H9 (cell line): ENCODE measurements at regions not wholly inside any gene's neighbourhood (a gene's known extent, or its start where the extent isn't known, plus 50 kb on each side); places are given as distances from the start of the nearest gene placed in this dataset.
A peak's percentile ranks its signal among the peaks of the same experiment; 100 is the strongest.

Experiments
- DNase-seq: peaks from one replicate; pipeline ENCODE4 v3.0.0-alpha.2; 2017
- H2AFZ ChIP-seq: one replicate; pipeline ENCODE4 v1.6.1; 2013; ENCODE audit warnings: mild to moderate bottlenecking, low read length, control low read depth, moderate library complexity
- H2AK5ac ChIP-seq: 2 replicates; pipeline ENCODE4 v1.6.1; 2013; ENCODE audit warnings: low read length, control low read depth, mixed read lengths; ENCODE audit not compliant: insufficient read length
- H2BK120ac ChIP-seq: one replicate; pipeline ENCODE4 v1.6.1; 2013; ENCODE audit warnings: low read depth, mild to moderate bottlenecking, low read length, control low read depth, inconsistent platforms; ENCODE audit not compliant: poor library complexity, severe bottlenecking
- H2BK12ac ChIP-seq: 2 replicates; pipeline ENCODE4 v1.6.1; 2013; ENCODE audit warnings: low read length, control low read depth, mixed read lengths, low read depth; ENCODE audit not compliant: insufficient read length
- H2BK15ac ChIP-seq: 2 replicates; pipeline ENCODE4 v1.6.1; 2013; ENCODE audit warnings: low read depth, low read length, control low read depth
- H2BK20ac ChIP-seq: one replicate; pipeline ENCODE4 v1.6.1; 2013; ENCODE audit warnings: low read depth, mild to moderate bottlenecking, low read length, control low read depth, inconsistent platforms; ENCODE audit not compliant: poor library complexity, severe bottlenecking
- H2BK5ac ChIP-seq: 2 replicates; pipeline ENCODE4 v1.6.1; 2013; ENCODE audit warnings: low read length, control low read depth, mixed read lengths; ENCODE audit not compliant: insufficient read length
- H3K14ac ChIP-seq: 2 replicates; pipeline ENCODE4 v1.6.1; 2013; ENCODE audit warnings: low read length, control low read depth; ENCODE audit not compliant: insufficient read depth
- H3K18ac ChIP-seq: 2 replicates; pipeline ENCODE4 v1.6.1; 2013; ENCODE audit warnings: low read depth, mild to moderate bottlenecking, mixed read lengths, low read length, control low read depth; ENCODE audit not compliant: insufficient read length
- H3K23ac ChIP-seq: 2 replicates; pipeline ENCODE4 v1.6.1; 2013; ENCODE audit warnings: low read length, control low read depth, mixed read lengths, low read depth; ENCODE audit not compliant: insufficient read length
- H3K23me2 ChIP-seq: 2 replicates; pipeline ENCODE4 v1.6.1; 2013; ENCODE audit warnings: low read depth, mild to moderate bottlenecking, mixed read lengths, low read length, control low read depth; ENCODE audit not compliant: insufficient read length, poor library complexity, severe bottlenecking
- H3K27ac ChIP-seq: 2 replicates; pipeline ENCODE4 v1.5.1; 2013; ENCODE audit warnings: low read length, control low read depth, mixed read lengths, low read depth; ENCODE audit not compliant: insufficient read length
- H3K27me3 ChIP-seq: 2 replicates; pipeline ENCODE4 v1.6.1; 2013; ENCODE audit warnings: low read length, control low read depth, inconsistent platforms; ENCODE audit not compliant: insufficient read depth
- H3K4ac ChIP-seq: 2 replicates; pipeline ENCODE4 v1.6.1; 2013; ENCODE audit warnings: low read depth, mild to moderate bottlenecking, control low read depth, inconsistent platforms, low read length, moderate library complexity
- H3K4me1 ChIP-seq: 2 replicates; pipeline ENCODE4 v1.6.1; 2013; ENCODE audit warnings: low read length, control low read depth, inconsistent platforms; ENCODE audit not compliant: insufficient read depth
- H3K4me2 ChIP-seq: 2 replicates; pipeline ENCODE4 v1.6.1; 2013; ENCODE audit warnings: low read length, control low read depth, mixed read lengths; ENCODE audit not compliant: insufficient read length, insufficient read depth
- H3K56ac ChIP-seq: 2 replicates; pipeline ENCODE4 v1.6.1; 2013; ENCODE audit warnings: low read depth, mild to moderate bottlenecking, mixed read lengths, low read length, control low read depth; ENCODE audit not compliant: insufficient read length
- H3K79me1 ChIP-seq: 2 replicates; pipeline ENCODE4 v1.6.1; 2013; ENCODE audit warnings: low read depth, mild to moderate bottlenecking, moderate library complexity, low read length, control low read depth, inconsistent platforms; ENCODE audit not compliant: insufficient read depth, poor library complexity, severe bottlenecking
- H3K79me2 ChIP-seq: 2 replicates; pipeline ENCODE4 v1.6.1; 2013; ENCODE audit warnings: low read length, control low read depth, inconsistent platforms; ENCODE audit not compliant: insufficient read depth
- H3K9ac ChIP-seq: 2 replicates; pipeline ENCODE4 v1.6.1; 2013; ENCODE audit warnings: low read length, control low read depth, mixed read lengths; ENCODE audit not compliant: insufficient read length; ENCODE audit errors: extremely low read depth
- H3K9me3 ChIP-seq: one replicate; pipeline ENCODE4 v1.6.1; 2013; ENCODE audit warnings: low read depth, low read length, inconsistent platforms; ENCODE audit not compliant: control insufficient read depth
- H3T11ph ChIP-seq: one replicate; pipeline ENCODE4 v1.6.1; 2013; ENCODE audit warnings: mild to moderate bottlenecking, low read length, control low read depth, inconsistent platforms
- H4K20me1 ChIP-seq: one replicate; pipeline ENCODE4 v1.6.1; 2013; ENCODE audit not compliant: control insufficient read depth, insufficient read length, insufficient read depth
- H4K5ac ChIP-seq: 2 replicates; pipeline ENCODE4 v1.6.1; 2013; ENCODE audit warnings: low read depth, mild to moderate bottlenecking, mixed read lengths, low read length, control low read depth; ENCODE audit not compliant: insufficient read length
- H4K8ac ChIP-seq: replicated peaks from 2 replicates; pipeline ENCODE4 v1.6.1; 2013; ENCODE audit warnings: low read length, control low read depth, mixed read lengths, low read depth; ENCODE audit not compliant: insufficient read length
- H4K91ac ChIP-seq: 2 replicates; pipeline ENCODE4 v1.6.1; 2013; ENCODE audit warnings: low read depth, mild to moderate bottlenecking, moderate library complexity, mixed read lengths, low read length, control low read depth; ENCODE audit not compliant: insufficient read length
- H3K27ac Mint-ChIP-seq, 3 experiments: 2 replicates in 2 of 3; 3 replicates in 1 of 3; pipeline ENCODE4 v1.8.0; 2020 to 2021; ENCODE audit warnings: mixed read lengths in 3 of 3, mild to moderate bottlenecking in 1 of 3, moderate library complexity in 1 of 3
- H3K27me3 Mint-ChIP-seq: 2 replicates; pipeline ENCODE4 v1.8.0; 2021; ENCODE audit warnings: low read depth, mild to moderate bottlenecking, moderate library complexity, mixed read lengths
- H3K36me3 Mint-ChIP-seq, 3 experiments: 2 replicates in 2 of 3; 3 replicates in 1 of 3; pipeline ENCODE4 v1.8.0; 2020 to 2021; ENCODE audit warnings: low read depth in 3 of 3, mixed read lengths in 3 of 3; ENCODE audit not compliant: insufficient read depth in 1 of 3
- H3K4me1 Mint-ChIP-seq, 2 experiments: 2 replicates each; pipeline ENCODE4 v1.8.0; 2020; ENCODE audit warnings: mixed read lengths in 2 of 2
- H3K4me3 Mint-ChIP-seq, 2 experiments: 2 replicates in 1 of 2; 3 replicates in 1 of 2; pipeline ENCODE4 v1.8.0; 2020 to 2021; ENCODE audit warnings: mild to moderate bottlenecking in 2 of 2, mixed read lengths in 2 of 2, moderate library complexity in 1 of 2
- H3K9me3 Mint-ChIP-seq, 2 experiments: 2 replicates in 1 of 2; 3 replicates in 1 of 2; pipeline ENCODE4 v1.8.0; 2020; ENCODE audit warnings: mild to moderate bottlenecking in 2 of 2, mixed read lengths in 2 of 2, moderate library complexity in 1 of 2
- CTCF ChIP-seq: fragments of 200-600 bp; sonication (generic); conservative IDR thresholded peaks from 3 replicates; pipeline ENCODE4 v1.8.0; 2021; ENCODE audit warnings: antibody characterized with exemption, mild to moderate bottlenecking
- WGBS: extraction: QIAGEN DNeasy Blood & Tissue Kit; methylation state at CpG from one replicate; pipeline ENCODE4 v1.1.7; 2013; ENCODE audit warnings: missing lambda C conversion rate, low lambda C conversion rate, mixed read lengths; ENCODE audit not compliant: insufficient read length; ENCODE audit errors: extremely low coverage; 5-methylcytosine and 5-hydroxymethylcytosine counted together

GRCh38 chr1:244919320-244920282 is 55.3 kb upstream of the HNRNPU start:
- Mint-ChIP-seq H3K27me3 (peaks cover 26% of the 10 kb centered on the region), H3K9me3 (no peaks in the 10 kb centered on the region), H3K4me1 (peaks cover 11 to 16% of the 10 kb centered on the region in 2 experiments), H3K36me3 (no peaks in the 10 kb centered on the region), H3K27ac (no peak overlapping the region), H3K4me3 (peak overlapping the region; percentile 66 to 84)
- no peak overlapping the region for H2BK12ac ChIP-seq
- H3K23me2 ChIP-seq: peaks cover 3% of the 10 kb centered on the region
- no CpG with 5 or more reads among the region's 9 CpGs for WGBS
- H2BK5ac ChIP-seq: no peak overlapping the region
- no peak overlapping the region for H4K8ac ChIP-seq
- no peak overlapping the region for H4K5ac ChIP-seq
- no peaks in the 10 kb centered on the region for H3K4me1 ChIP-seq
- H2AK5ac ChIP-seq: no peak overlapping the region
- no peak overlapping the region for H3K56ac ChIP-seq
- H3K9ac ChIP-seq: no peak overlapping the region
- H2BK120ac ChIP-seq: no peak overlapping the region
- H3K27ac ChIP-seq: no peak overlapping the region
- H4K20me1 ChIP-seq: no peaks in the 10 kb centered on the region
- H3K9me3 ChIP-seq: no peaks in the 10 kb centered on the region
- no peak overlapping the region for H3K4ac ChIP-seq
- no peak overlapping the region for H2BK20ac ChIP-seq
- H3K18ac ChIP-seq: no peak overlapping the region
- no peak overlapping the region for H4K91ac ChIP-seq
- H3K4me2 ChIP-seq: peak overlapping the region; percentile 88
- no peak overlapping the region for H3K14ac ChIP-seq
- no peak overlapping the region for H2AFZ ChIP-seq
- TF ChIP-seq CTCF: no peak
- no peak overlapping the region for H3T11ph ChIP-seq
- no peaks in the 10 kb centered on the region for H3K79me1 ChIP-seq
- DNase-seq: no peak
- H3K27me3 ChIP-seq: no peaks in the 10 kb centered on the region; the same call in 1 of the 2 replicates
- H2BK15ac ChIP-seq: no peak overlapping the region
- H3K79me2 ChIP-seq: no peaks in the 10 kb centered on the region
- no peak overlapping the region for H3K23ac ChIP-seq
